ENCODE measurements at regions not wholly inside any gene's neighbourhood (a gene's known extent, or its start where the extent isn't known, plus 50 kb on each side); places are given as distances from the start of the nearest gene placed in this dataset.

DNA sequence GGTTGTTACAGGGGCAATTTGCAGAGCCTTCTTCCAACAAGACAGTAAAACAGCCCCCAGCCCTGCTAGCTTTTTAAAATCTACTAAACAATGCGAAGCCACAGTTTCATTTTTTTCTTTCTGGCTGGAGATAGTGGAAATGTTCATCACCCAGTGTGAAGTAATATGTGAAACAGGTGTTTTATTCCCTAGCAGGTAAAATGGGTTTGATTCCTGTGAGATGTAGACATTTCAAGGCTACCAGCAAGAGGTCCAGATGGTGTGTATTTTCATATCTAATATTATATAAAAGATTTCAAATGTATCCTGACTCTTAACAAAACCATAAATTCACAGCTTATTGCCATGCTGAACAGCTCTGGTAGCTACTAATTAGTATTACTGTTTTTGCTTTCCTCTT lies 160.3 kb downstream of the SATB1 start:
- TF ChIP-seq CTCF (IDR thresholded peaks at IDR 0.05) (no peak), EZH2 (IDR thresholded peaks at IDR 0.05; ENCODE audit: borderline replicate concordance, insufficient read depth, low read depth, low read length, poor library complexity, severe bottlenecking) (no peak)

Data from B cell (primary cell).